HG03521 (cell line): ENCODE measurements at regions not wholly inside any gene's neighbourhood (a gene's known extent, or its start where the extent isn't known, plus 50 kb on each side); places are given as distances from the start of the nearest gene placed in this dataset.

Experiments used
- ATAC-seq: cut with Tn5 transposase; IDR thresholded peaks from one replicate; pipeline ENCODE4 v1.9.1; 2021; ENCODE audit warnings: mild to moderate bottlenecking, moderate library complexity; ENCODE audit not compliant: unreplicated experiment

DNA sequence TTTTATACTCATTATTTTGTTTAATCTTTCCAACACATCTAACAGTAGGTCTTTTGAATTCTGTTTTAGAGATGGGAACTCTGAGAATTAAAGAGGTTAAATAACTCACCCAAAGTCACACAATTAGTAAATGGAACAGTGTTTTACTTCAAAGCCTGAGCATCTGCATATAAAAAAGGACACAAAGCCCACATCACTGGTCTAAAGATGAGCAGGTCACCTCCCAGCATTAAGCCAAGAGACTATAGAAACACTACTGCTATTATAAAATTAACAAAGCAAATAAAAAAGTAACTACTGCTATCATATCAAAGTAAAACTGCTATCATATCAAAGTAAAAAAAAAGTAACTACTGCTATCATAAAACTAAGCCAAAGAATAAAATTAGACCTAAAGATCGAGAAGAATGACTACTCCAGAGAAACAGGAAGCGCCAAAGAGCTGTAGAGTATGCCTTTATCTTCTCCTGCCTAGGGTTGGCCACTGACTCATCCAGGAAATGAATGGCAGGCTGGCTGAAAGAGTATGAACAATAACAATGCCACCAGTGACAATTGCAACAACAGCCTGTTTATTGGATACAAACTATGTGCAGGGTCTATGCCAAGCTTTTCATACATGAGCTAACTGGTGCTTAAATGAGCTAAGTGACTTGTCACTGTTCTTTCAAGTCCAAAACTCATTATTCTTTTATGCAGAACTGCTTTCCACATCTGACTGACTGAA, 1153.0 kb upstream of the TENM4 start:
- ATAC-seq: no peak

DNA sequence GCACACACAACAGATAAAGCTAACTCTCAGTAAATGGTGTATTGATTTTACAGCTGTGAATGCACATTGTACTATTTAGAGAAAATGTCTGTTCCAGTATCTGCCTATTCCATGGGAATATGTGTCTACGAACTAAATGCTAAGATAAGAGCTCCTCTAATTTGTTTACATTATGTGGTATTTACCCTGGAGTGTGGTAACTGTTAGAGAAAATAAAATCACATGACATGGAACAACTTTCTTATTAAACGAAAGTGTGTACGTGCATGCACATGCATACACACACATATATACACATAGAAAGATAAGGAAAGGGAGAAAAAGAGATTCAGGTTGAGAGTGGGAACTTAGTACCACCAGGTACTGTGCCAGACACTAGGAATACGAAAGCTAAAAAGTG, 1151.7 kb upstream of the TENM4 start:
- no peak for ATAC-seq

DNA sequence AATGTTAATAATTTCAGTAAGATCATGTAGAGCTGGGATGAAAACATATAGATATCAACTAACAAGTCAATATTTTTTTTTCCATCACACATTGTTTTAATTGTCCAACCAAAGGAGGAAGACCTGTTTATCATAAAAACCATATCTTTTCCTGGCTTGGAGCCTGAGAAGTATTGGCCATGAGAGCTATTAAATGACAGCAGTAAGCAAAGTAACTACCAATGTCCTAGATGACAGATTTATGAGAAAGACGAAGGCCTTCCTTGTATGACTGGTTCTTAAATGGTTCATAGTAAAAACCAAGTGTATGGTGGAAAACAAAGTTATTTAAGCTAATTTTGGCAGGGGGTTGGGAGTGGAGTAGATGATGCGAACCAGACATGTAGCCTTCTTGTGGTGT, 1147.1 kb upstream of the TENM4 start:
- no peak for ATAC-seq

DNA sequence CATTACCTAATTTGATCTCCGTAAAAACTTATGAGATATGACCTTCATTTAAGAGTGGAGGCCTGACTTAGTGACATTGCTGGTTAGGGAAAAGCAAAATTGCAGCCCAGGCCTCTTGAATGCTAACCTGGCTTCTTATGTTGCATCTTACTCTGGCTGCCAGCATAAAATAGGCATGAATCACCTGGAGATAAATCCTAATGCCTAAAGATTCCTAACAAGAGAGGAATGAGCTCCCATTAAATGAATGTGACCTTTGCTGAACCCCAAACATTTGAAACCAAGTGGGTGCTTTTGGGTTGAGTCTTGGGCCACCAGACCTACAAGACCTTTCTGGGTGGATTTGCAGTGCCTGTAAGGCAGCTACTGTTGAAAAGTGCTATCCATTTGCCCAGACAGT, 1145.6 kb upstream of the TENM4 start:
- no peak for ATAC-seq

- no peak for ATAC-seq
These were observed 1143.8 kb upstream of the TENM4 start for GRCh38 chr11:80584661-80585060.

DNA sequence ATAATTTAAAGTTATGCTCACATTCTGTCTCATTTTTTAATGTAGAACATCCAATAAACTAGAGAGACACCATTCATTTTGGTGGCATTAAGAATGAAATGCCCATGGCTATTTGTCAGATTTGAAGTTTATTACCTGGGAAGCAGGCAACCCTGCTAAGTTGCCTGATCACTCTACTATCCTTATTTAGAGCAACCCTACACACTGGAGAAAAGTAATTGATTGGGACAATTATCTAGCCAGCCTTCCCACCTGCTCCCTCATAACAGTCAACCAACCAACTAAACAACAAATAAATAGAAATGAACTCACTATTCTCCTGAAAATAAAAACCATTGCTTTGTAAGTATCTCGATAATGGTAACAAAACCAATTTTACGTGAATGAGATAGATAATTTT, 1129.0 kb upstream of the TENM4 start:
- ATAC-seq: no peak

DNA sequence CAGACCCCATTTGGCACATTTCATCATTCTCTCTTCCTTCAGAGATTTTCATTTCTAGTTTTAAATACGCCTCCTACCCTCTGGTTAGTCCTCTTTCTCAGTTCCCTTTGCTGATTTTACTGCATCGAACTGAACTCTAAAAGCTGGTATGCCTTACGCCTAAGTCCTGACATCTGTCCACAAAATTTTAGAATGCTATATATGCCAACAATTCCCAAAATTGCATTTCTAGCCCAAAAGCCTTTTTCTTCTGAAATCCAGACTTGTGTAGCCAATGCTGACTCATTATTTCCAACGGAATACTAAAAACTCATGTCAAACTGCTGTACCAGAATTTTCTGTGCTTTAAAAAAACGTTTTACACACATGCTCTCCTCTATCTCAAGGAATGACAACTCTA, 1124.4 kb upstream of the TENM4 start:
- no peak for ATAC-seq

- no peak for ATAC-seq
These were observed 1121.8 kb upstream of the TENM4 start for GRCh38 chr11:80562523-80563125.

DNA sequence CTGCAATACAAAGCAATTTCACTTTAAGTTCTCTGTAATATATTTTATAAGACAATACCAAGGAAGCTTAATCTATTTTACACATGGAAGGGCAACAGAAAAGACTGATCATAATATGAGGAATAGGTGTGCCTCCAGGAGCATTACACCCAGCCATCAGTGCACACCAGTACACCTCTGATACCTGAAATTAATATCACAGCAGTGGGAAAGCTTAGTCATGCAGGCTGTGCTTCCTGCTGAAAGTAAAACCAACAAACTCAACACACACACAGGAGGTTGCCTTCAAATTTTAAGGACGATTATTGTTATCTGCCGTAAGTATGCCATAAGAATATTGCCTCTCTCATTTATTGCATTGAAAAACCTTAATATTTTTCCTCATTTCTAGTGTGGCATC, 1119.1 kb upstream of the TENM4 start:
- no peak for ATAC-seq

DNA sequence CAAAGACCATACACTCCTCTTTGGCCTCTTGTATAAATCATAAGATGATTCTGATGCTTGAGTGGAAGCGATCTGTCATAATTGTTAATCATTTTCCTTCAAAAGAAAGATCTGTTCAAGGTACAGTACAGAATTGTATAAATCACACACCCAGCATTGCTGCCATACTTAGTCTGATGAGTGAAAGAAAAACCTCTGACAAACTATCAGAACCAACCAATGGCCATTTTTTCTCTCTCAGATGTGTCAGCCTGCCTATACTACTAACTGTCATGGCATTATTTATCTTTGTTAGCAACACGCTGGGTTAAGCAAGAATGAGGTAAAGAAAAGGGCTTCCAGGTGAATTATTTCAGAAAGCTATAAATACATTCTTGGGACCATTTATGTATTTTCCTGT, 1112.7 kb upstream of the TENM4 start:
- no peak for ATAC-seq

- ATAC-seq: no peak
These were observed 1101.9 kb upstream of the TENM4 start for GRCh38 chr11:80542704-80543103.

DNA sequence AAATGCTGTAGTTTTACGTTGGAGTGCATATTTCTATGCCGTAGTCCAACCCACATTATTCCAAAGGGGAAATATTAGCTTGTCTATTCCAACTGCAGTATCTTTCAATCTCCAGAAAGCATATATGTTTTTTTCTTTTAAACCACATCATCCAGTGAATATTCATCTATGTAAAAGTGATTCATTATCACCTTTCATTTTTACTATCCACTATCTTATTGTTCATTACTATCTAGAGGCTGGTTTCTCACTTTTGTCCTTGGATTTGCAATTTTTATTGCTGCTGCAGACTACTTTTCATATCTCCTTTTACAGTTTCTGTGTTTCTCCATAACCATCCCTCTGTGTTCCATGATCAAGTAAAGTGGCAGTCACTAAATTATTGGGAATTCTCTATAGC, 1097.2 kb upstream of the TENM4 start:
- no peak for ATAC-seq

GRCh38 chr11:80533463-80533862, 1092.6 kb upstream of the TENM4 start:
- ATAC-seq: no peak

- no peak for ATAC-seq
These were observed 1091.9 kb upstream of the TENM4 start for GRCh38 chr11:80532633-80533232.

DNA sequence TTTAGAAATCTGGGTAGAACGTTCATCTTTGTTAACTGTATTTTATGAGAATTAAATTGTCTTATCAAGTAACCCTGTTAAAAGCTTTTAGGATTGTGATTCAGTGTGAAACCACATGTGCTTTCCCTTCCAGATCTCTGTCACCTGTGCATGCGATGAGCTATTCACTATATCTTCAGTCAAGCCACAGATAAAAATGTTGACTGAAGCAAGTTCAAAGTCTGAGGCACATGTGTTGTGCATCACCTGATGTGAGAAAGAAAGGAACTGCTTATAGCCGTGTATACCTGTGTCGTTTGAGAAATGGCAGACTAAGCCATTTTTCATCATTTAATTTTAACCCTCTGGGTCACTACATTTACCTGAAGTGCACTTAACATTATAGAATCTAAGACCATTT, 1088.9 kb upstream of the TENM4 start:
- ATAC-seq: no peak

GRCh38 chr11:80525663-80526405, 1085.0 kb upstream of the TENM4 start:
- no peak for ATAC-seq

DNA sequence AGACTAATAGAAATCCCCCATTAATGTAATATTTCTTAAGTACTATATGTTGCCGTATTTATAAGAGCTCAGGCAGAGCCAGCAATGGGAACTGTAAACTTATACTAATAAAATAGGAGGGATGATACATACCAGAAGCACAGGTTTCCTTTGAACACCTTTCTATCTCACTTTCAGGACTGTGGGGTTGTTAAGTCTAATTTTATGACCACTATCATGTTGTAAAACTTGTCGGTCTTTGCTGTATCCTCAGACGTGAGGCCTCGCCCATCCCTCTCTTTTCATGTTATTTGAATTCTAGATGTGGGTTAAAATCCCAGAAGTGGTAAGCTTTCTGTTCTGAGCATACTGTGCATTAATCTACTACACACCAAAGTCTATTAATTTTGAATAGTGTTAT, 1083.5 kb upstream of the TENM4 start:
- ATAC-seq: no peak

GRCh38 chr11:80523057-80523456, 1082.2 kb upstream of the TENM4 start:
- ATAC-seq: no peak

- ATAC-seq: no peak
These were observed 1080.8 kb upstream of the TENM4 start for GRCh38 chr11:80521592-80521991.

DNA sequence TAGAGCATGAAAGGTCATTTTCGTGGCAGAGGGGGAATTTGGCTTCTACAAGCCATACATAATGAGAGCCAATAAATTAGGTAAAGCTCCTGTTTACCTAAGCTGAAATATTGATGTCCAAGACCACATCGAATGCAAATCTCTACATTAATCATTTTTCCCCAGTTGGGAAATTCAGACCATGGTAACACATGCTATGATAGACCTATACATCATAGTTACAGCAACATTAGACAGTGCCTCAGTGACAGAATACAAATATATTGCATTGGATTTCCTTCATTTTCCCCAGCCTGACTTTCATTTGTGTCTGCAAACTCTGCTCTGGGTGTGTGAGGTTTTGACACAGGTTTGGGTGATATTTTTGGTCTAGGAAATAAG, 1079.7 kb upstream of the TENM4 start:
- ATAC-seq: no peak

GRCh38 chr11:80519596-80520506, 1079.0 kb upstream of the TENM4 start:
- no peak for ATAC-seq
